H9 (cell line): ENCODE measurements at regions not wholly inside any gene's neighbourhood (a gene's known extent, or its start where the extent isn't known, plus 50 kb on each side); places are given as distances from the start of the nearest gene placed in this dataset.

Experiments
- DNase-seq: peaks from one replicate; pipeline ENCODE4 v3.0.0-alpha.2; 2017
- H2AFZ ChIP-seq: one replicate; pipeline ENCODE4 v1.6.1; 2013; ENCODE audit warnings: mild to moderate bottlenecking, low read length, control low read depth, moderate library complexity
- H2AK5ac ChIP-seq: 2 replicates; pipeline ENCODE4 v1.6.1; 2013; ENCODE audit warnings: low read length, control low read depth, mixed read lengths; ENCODE audit not compliant: insufficient read length
- H2BK120ac ChIP-seq: one replicate; pipeline ENCODE4 v1.6.1; 2013; ENCODE audit warnings: low read depth, mild to moderate bottlenecking, low read length, control low read depth, inconsistent platforms; ENCODE audit not compliant: poor library complexity, severe bottlenecking
- H2BK12ac ChIP-seq: 2 replicates; pipeline ENCODE4 v1.6.1; 2013; ENCODE audit warnings: low read length, control low read depth, mixed read lengths, low read depth; ENCODE audit not compliant: insufficient read length
- H2BK15ac ChIP-seq: 2 replicates; pipeline ENCODE4 v1.6.1; 2013; ENCODE audit warnings: low read depth, low read length, control low read depth
- H2BK20ac ChIP-seq: one replicate; pipeline ENCODE4 v1.6.1; 2013; ENCODE audit warnings: low read depth, mild to moderate bottlenecking, low read length, control low read depth, inconsistent platforms; ENCODE audit not compliant: poor library complexity, severe bottlenecking
- H2BK5ac ChIP-seq: 2 replicates; pipeline ENCODE4 v1.6.1; 2013; ENCODE audit warnings: low read length, control low read depth, mixed read lengths; ENCODE audit not compliant: insufficient read length
- H3K14ac ChIP-seq: 2 replicates; pipeline ENCODE4 v1.6.1; 2013; ENCODE audit warnings: low read length, control low read depth; ENCODE audit not compliant: insufficient read depth
- H3K18ac ChIP-seq: 2 replicates; pipeline ENCODE4 v1.6.1; 2013; ENCODE audit warnings: low read depth, mild to moderate bottlenecking, mixed read lengths, low read length, control low read depth; ENCODE audit not compliant: insufficient read length
- H3K23ac ChIP-seq: 2 replicates; pipeline ENCODE4 v1.6.1; 2013; ENCODE audit warnings: low read length, control low read depth, mixed read lengths, low read depth; ENCODE audit not compliant: insufficient read length
- H3K23me2 ChIP-seq: 2 replicates; pipeline ENCODE4 v1.6.1; 2013; ENCODE audit warnings: low read depth, mild to moderate bottlenecking, mixed read lengths, low read length, control low read depth; ENCODE audit not compliant: insufficient read length, poor library complexity, severe bottlenecking
- H3K27ac ChIP-seq: 2 replicates; pipeline ENCODE4 v1.5.1; 2013; ENCODE audit warnings: low read length, control low read depth, mixed read lengths, low read depth; ENCODE audit not compliant: insufficient read length
- H3K27me3 ChIP-seq: 2 replicates; pipeline ENCODE4 v1.6.1; 2013; ENCODE audit warnings: low read length, control low read depth, inconsistent platforms; ENCODE audit not compliant: insufficient read depth
- H3K4ac ChIP-seq: 2 replicates; pipeline ENCODE4 v1.6.1; 2013; ENCODE audit warnings: low read depth, mild to moderate bottlenecking, control low read depth, inconsistent platforms, low read length, moderate library complexity
- H3K4me1 ChIP-seq: 2 replicates; pipeline ENCODE4 v1.6.1; 2013; ENCODE audit warnings: low read length, control low read depth, inconsistent platforms; ENCODE audit not compliant: insufficient read depth
- H3K4me2 ChIP-seq: 2 replicates; pipeline ENCODE4 v1.6.1; 2013; ENCODE audit warnings: low read length, control low read depth, mixed read lengths; ENCODE audit not compliant: insufficient read length, insufficient read depth
- H3K56ac ChIP-seq: 2 replicates; pipeline ENCODE4 v1.6.1; 2013; ENCODE audit warnings: low read depth, mild to moderate bottlenecking, mixed read lengths, low read length, control low read depth; ENCODE audit not compliant: insufficient read length
- H3K79me1 ChIP-seq: 2 replicates; pipeline ENCODE4 v1.6.1; 2013; ENCODE audit warnings: low read depth, mild to moderate bottlenecking, moderate library complexity, low read length, control low read depth, inconsistent platforms; ENCODE audit not compliant: insufficient read depth, poor library complexity, severe bottlenecking
- H3K79me2 ChIP-seq: 2 replicates; pipeline ENCODE4 v1.6.1; 2013; ENCODE audit warnings: low read length, control low read depth, inconsistent platforms; ENCODE audit not compliant: insufficient read depth
- H3K9ac ChIP-seq: 2 replicates; pipeline ENCODE4 v1.6.1; 2013; ENCODE audit warnings: low read length, control low read depth, mixed read lengths; ENCODE audit not compliant: insufficient read length; ENCODE audit errors: extremely low read depth
- H3K9me3 ChIP-seq: one replicate; pipeline ENCODE4 v1.6.1; 2013; ENCODE audit warnings: low read depth, low read length, inconsistent platforms; ENCODE audit not compliant: control insufficient read depth
- H3T11ph ChIP-seq: one replicate; pipeline ENCODE4 v1.6.1; 2013; ENCODE audit warnings: mild to moderate bottlenecking, low read length, control low read depth, inconsistent platforms
- H4K20me1 ChIP-seq: one replicate; pipeline ENCODE4 v1.6.1; 2013; ENCODE audit not compliant: control insufficient read depth, insufficient read length, insufficient read depth
- H4K5ac ChIP-seq: 2 replicates; pipeline ENCODE4 v1.6.1; 2013; ENCODE audit warnings: low read depth, mild to moderate bottlenecking, mixed read lengths, low read length, control low read depth; ENCODE audit not compliant: insufficient read length
- H4K8ac ChIP-seq: replicated peaks from 2 replicates; pipeline ENCODE4 v1.6.1; 2013; ENCODE audit warnings: low read length, control low read depth, mixed read lengths, low read depth; ENCODE audit not compliant: insufficient read length
- H4K91ac ChIP-seq: 2 replicates; pipeline ENCODE4 v1.6.1; 2013; ENCODE audit warnings: low read depth, mild to moderate bottlenecking, moderate library complexity, mixed read lengths, low read length, control low read depth; ENCODE audit not compliant: insufficient read length
- H3K27ac Mint-ChIP-seq, 3 experiments: 2 replicates in 2 of 3; 3 replicates in 1 of 3; pipeline ENCODE4 v1.8.0; 2020 to 2021; ENCODE audit warnings: mixed read lengths in 3 of 3, mild to moderate bottlenecking in 1 of 3, moderate library complexity in 1 of 3
- H3K27me3 Mint-ChIP-seq: 2 replicates; pipeline ENCODE4 v1.8.0; 2021; ENCODE audit warnings: low read depth, mild to moderate bottlenecking, moderate library complexity, mixed read lengths
- H3K36me3 Mint-ChIP-seq, 3 experiments: 2 replicates in 2 of 3; 3 replicates in 1 of 3; pipeline ENCODE4 v1.8.0; 2020 to 2021; ENCODE audit warnings: low read depth in 3 of 3, mixed read lengths in 3 of 3; ENCODE audit not compliant: insufficient read depth in 1 of 3
- H3K4me1 Mint-ChIP-seq, 2 experiments: 2 replicates each; pipeline ENCODE4 v1.8.0; 2020; ENCODE audit warnings: mixed read lengths in 2 of 2
- H3K4me3 Mint-ChIP-seq, 2 experiments: 2 replicates in 1 of 2; 3 replicates in 1 of 2; pipeline ENCODE4 v1.8.0; 2020 to 2021; ENCODE audit warnings: mild to moderate bottlenecking in 2 of 2, mixed read lengths in 2 of 2, moderate library complexity in 1 of 2
- H3K9me3 Mint-ChIP-seq, 2 experiments: 2 replicates in 1 of 2; 3 replicates in 1 of 2; pipeline ENCODE4 v1.8.0; 2020; ENCODE audit warnings: mild to moderate bottlenecking in 2 of 2, mixed read lengths in 2 of 2, moderate library complexity in 1 of 2
- WGBS: extraction: QIAGEN DNeasy Blood & Tissue Kit; methylation state at CpG from one replicate; pipeline ENCODE4 v1.1.7; 2013; ENCODE audit warnings: missing lambda C conversion rate, low lambda C conversion rate, mixed read lengths; ENCODE audit not compliant: insufficient read length; ENCODE audit errors: extremely low coverage; 5-methylcytosine and 5-hydroxymethylcytosine counted together
- TF ChIP-seq, protein P1 (sequence below): fragments of 200-600 bp; sonication (generic); conservative IDR thresholded peaks from 3 replicates; pipeline ENCODE4 v1.8.0; 2021; ENCODE audit warnings: antibody characterized with exemption, mild to moderate bottlenecking

- H3K4me3 Mint-ChIP-seq: no peak overlapping the region
- H3K4me1 Mint-ChIP-seq: no peaks in the 10 kb centered on the region
- H4K91ac ChIP-seq: no peak overlapping the region
- no peaks in the 10 kb centered on the region for H4K20me1 ChIP-seq
- no peaks in the 10 kb centered on the region for H3K9me3 Mint-ChIP-seq
- H3K27ac Mint-ChIP-seq: no peak overlapping the region
- H4K5ac ChIP-seq: no peak overlapping the region
- no peak overlapping the region for H3K14ac ChIP-seq
- no peak overlapping the region for H3T11ph ChIP-seq
- H3K23me2 ChIP-seq: no peaks in the 10 kb centered on the region
- no peak overlapping the region for H2BK120ac ChIP-seq
- no peaks in the 10 kb centered on the region for H3K4me1 ChIP-seq
- no peaks in the 10 kb centered on the region for H3K9me3 ChIP-seq
- no peak overlapping the region for H3K27ac ChIP-seq
- no peak for DNase-seq
- no peak overlapping the region for H3K4me2 ChIP-seq
- TF ChIP-seq, protein P1, sequence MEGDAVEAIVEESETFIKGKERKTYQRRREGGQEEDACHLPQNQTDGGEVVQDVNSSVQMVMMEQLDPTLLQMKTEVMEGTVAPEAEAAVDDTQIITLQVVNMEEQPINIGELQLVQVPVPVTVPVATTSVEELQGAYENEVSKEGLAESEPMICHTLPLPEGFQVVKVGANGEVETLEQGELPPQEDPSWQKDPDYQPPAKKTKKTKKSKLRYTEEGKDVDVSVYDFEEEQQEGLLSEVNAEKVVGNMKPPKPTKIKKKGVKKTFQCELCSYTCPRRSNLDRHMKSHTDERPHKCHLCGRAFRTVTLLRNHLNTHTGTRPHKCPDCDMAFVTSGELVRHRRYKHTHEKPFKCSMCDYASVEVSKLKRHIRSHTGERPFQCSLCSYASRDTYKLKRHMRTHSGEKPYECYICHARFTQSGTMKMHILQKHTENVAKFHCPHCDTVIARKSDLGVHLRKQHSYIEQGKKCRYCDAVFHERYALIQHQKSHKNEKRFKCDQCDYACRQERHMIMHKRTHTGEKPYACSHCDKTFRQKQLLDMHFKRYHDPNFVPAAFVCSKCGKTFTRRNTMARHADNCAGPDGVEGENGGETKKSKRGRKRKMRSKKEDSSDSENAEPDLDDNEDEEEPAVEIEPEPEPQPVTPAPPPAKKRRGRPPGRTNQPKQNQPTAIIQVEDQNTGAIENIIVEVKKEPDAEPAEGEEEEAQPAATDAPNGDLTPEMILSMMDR: no peak
- no peak overlapping the region for H2BK5ac ChIP-seq
- H3K79me1 ChIP-seq: no peaks in the 10 kb centered on the region
- no peak overlapping the region for H2AFZ ChIP-seq
- no peaks in the 10 kb centered on the region for H3K36me3 Mint-ChIP-seq
- no peak overlapping the region for H2BK15ac ChIP-seq
- no peak overlapping the region for H3K4ac ChIP-seq
- H3K27me3 ChIP-seq: no peaks in the 10 kb centered on the region
- no CpG with 5 or more reads among the region's 6 CpGs for WGBS
- no peak overlapping the region for H2BK20ac ChIP-seq
- H3K23ac ChIP-seq: no peak overlapping the region
- no peaks in the 10 kb centered on the region for H3K27me3 Mint-ChIP-seq
- H3K56ac ChIP-seq: no peak overlapping the region
- H2AK5ac ChIP-seq: no peak overlapping the region
- no peak overlapping the region for H3K18ac ChIP-seq
- no peaks in the 10 kb centered on the region for H3K79me2 ChIP-seq
- no peak overlapping the region for H3K9ac ChIP-seq
- no peak overlapping the region for H2BK12ac ChIP-seq
- H4K8ac ChIP-seq: no peak overlapping the region
Measured at GRCh38 chr4:27592738-27593137, 732.1 kb downstream of the STIM2 start.
